HepG2 (cell line): ENCODE measurements at regions not wholly inside any gene's neighbourhood (a gene's known extent, or its start where the extent isn't known, plus 50 kb on each side); places are given as distances from the start of the nearest gene placed in this dataset.

Source experiments
- ATAC-seq: fragments of 200-7000 bp; cut with Tn5 transposase; 3 replicates; pipeline ENCODE4 v1.9.1; 2020; ENCODE audit warnings: mild to moderate bottlenecking, moderate library complexity
- BruUV-seq: library from RNA; stranded (reverse); fragments of 400-500 nt; replicated peaks from 2 replicates; lab custom pipeline; 2021; lab: Mats Ljungman, UMichigan
- CTCF ChIA-PET: fragments of 300-600 bp; formaldehyde crosslinking; extraction: SDS; loops from one replicate; lab custom pipeline; 2021; ENCODE audit warnings: low total read pairs, inconsistent platforms, low intra/inter-chr PET ratio; lab: Yijun Ruan, JAX
- POLR2A ChIA-PET: fragments of 350-600 bp; sonication (Branson Sonifier 250); formaldehyde crosslinking; loops from one replicate; lab custom pipeline; 2020; ENCODE audit warnings: antibody characterized with exemption, inconsistent platforms; lab: Yijun Ruan, JAX
- DNase-seq: peaks from one replicate; pipeline ENCODE4 v3.0.0-alpha.2; 2015; ENCODE audit warnings: low spot score
- FAIRE-seq: peaks from 3 replicates; lab custom pipeline; 2011; peaks lifted over from hg19 to GRCh38; lab: Jason Lieb, UNC
- H2AFZ ChIP-seq: one replicate; pipeline ENCODE4 v1.6.1; 2011; ENCODE audit warnings: low read length, inconsistent platforms
- H3K27ac ChIP-seq: fragments of 300-600 bp; 3 replicates; pipeline ENCODE4 v1.8.0; 2011; ENCODE audit warnings: mixed run types, mild to moderate bottlenecking, mixed read lengths, low read length, inconsistent platforms; ENCODE audit not compliant: insufficient read depth; ENCODE audit errors: extremely low read length
- H3K27me3 ChIP-seq, 2 experiments: fragments of 200-600 bp in 1 of 2; 2 replicates in 1 of 2; 3 replicates in 1 of 2; pipeline versions ENCODE4 v1.6.0 to v1.8.0; 2011; ENCODE audit warnings: low read length in 2 of 2, mild to moderate bottlenecking in 2 of 2, moderate library complexity in 2 of 2, inconsistent platforms in 1 of 2; ENCODE audit not compliant: insufficient read depth in 2 of 2, control insufficient read depth in 1 of 2
- H3K36me3 ChIP-seq, 2 experiments: fragments of 200-600 bp in 1 of 2; replicated peaks in 1 of 2; 2 replicates in 1 of 2; 3 replicates in 1 of 2; pipeline versions ENCODE4 v1.5.1 to v1.8.0; 2011; ENCODE audit warnings: low read length in 2 of 2, inconsistent platforms in 1 of 2; ENCODE audit not compliant: insufficient read depth in 2 of 2, control insufficient read depth in 1 of 2
- H3K4me1 ChIP-seq: 2 replicates; pipeline ENCODE4 v1.5.1; 2012; ENCODE audit warnings: low read length, inconsistent platforms; ENCODE audit not compliant: insufficient read depth
- H3K4me2 ChIP-seq: 2 replicates; pipeline ENCODE4 v1.6.0; 2011; ENCODE audit warnings: low read depth, low read length, inconsistent platforms
- H3K4me3 ChIP-seq, 3 experiments: fragments of 200-600 bp in 1 of 3; sonication (generic), shearing (Covaris generic) in 1 of 3; replicated peaks in 1 of 3; 2 replicates each; pipeline ENCODE4 v1.5.1; 2011 to 2016; ENCODE audit warnings: low read length in 3 of 3, inconsistent platforms in 2 of 3, low read depth in 2 of 3, mild to moderate bottlenecking in 2 of 3, control low read depth in 1 of 3, mixed read lengths in 1 of 3; ENCODE audit not compliant: insufficient read depth in 1 of 3
- H3K79me2 ChIP-seq: one replicate; pipeline ENCODE4 v1.6.1; 2011; ENCODE audit warnings: low read length, inconsistent platforms; ENCODE audit not compliant: insufficient read depth
- H3K9ac ChIP-seq: 2 replicates; pipeline ENCODE4 v1.6.0; 2011; ENCODE audit warnings: mild to moderate bottlenecking, low read depth, low read length, inconsistent platforms; ENCODE audit not compliant: insufficient read depth
- H3K9me3 ChIP-seq: 2 replicates; pipeline ENCODE4 v1.5.1; 2012; ENCODE audit warnings: mild to moderate bottlenecking, low read length
- H4K20me1 ChIP-seq: 2 replicates; pipeline ENCODE4 v1.6.0; 2011; ENCODE audit warnings: inconsistent platforms, mild to moderate bottlenecking, low read length, moderate library complexity; ENCODE audit not compliant: insufficient read depth
- ARID5B ChIP-seq: IDR thresholded peaks from 2 replicates; pipeline ENCODE4 v1.4.0; 2020; ENCODE audit warnings: mild to moderate bottlenecking, missing genetic modification reagents
- DNMT1 ChIP-seq: sonication (generic); formaldehyde crosslinking; IDR thresholded peaks from 2 replicates; pipeline ENCODE4 v1.5.1; 2020; ENCODE audit warnings: mild to moderate bottlenecking, missing genetic modification reagents
- RERE ChIP-seq: IDR thresholded peaks from 2 replicates; pipeline ENCODE4 v1.6.1; 2016; ENCODE audit warnings: low read depth, missing genetic modification reagents, missing compliant biosample characterization
- ZBTB1 ChIP-seq: sonication (generic); formaldehyde crosslinking; IDR thresholded peaks from 2 replicates; pipeline ENCODE4 v1.4.0; 2020; ENCODE audit warnings: missing genetic modification reagents, borderline replicate concordance
- ZNF547 ChIP-seq: sonication (generic); formaldehyde crosslinking; IDR thresholded peaks from 2 replicates; pipeline ENCODE4 v1.5.1; 2020; ENCODE audit warnings: mild to moderate bottlenecking, missing genetic modification reagents
- ZNF616 ChIP-seq: sonication (generic); formaldehyde crosslinking; IDR thresholded peaks from 2 replicates; pipeline ENCODE4 v1.5.0; 2020; ENCODE audit warnings: low read depth, mild to moderate bottlenecking, missing genetic modification reagents
- ZNF850 ChIP-seq: sonication (generic); formaldehyde crosslinking; conservative IDR thresholded peaks from 2 replicates; pipeline ENCODE4 v1.9.0; 2021; ENCODE audit warnings: mild to moderate bottlenecking, missing genetic modification reagents
- ZNF878 ChIP-seq: sonication (generic); formaldehyde crosslinking; IDR thresholded peaks from 2 replicates; pipeline ENCODE4 v1.8.1; 2023; ENCODE audit warnings: mild to moderate bottlenecking, missing genetic modification reagents, moderate library complexity
- WGBS: methylation state at CpG from one replicate; pipeline ENCODE4 v1.1.6; 2017; ENCODE audit warnings: low lambda C conversion rate; 5-methylcytosine and 5-hydroxymethylcytosine counted together
- in situ Hi-C: cut with HindIII; loops from 2 replicates; pipeline ENCODE4 v1.10.0; 2017; ENCODE audit warnings: low pct_unique_long_range_greater_than_20kb; ENCODE audit not compliant: extremely low pct_ligation_motif_present
- intact Hi-C: fragments of 100-400 bp; cut with micrococcal nuclease; formaldehyde crosslinking; loops from one replicate; pipeline ENCODE4 v1.10.0; 2022; ENCODE audit not compliant: unreplicated experiment
- TF ChIP-seq, protein P1 (sequence below): sonication (generic); formaldehyde crosslinking; conservative IDR thresholded peaks from 2 replicates; pipeline ENCODE4 v1.8.1; 2023; ENCODE audit warnings: missing genetic modification reagents

DNA sequence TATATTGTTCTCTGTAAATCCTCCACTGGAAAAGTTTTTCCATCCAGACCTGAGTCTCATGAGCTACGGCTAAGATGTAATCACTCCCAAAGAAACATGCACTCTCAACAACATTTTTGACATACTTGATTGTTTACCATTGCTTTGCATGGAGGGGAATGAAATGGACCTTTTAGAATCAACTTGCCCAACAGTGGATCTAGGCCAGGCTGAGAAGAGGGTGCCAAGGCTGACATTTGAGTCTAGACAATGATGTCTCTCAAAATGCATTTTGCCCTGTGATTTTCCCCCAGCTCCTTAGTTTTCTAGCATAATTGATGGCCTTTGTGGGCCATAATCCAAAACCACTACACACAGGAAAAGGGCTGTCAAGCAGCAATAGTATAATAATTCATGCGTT, 297.9 kb upstream of the KLF6 start:
- CTCF ChIA-PET, result no interaction called here
- BruUV-seq, result no TSS peak

More for the DNA sequence above, 297.9 kb upstream of the KLF6 start:
- Histone ChIP-seq H3K36me3 (no peaks in the 10 kb centered on the region), H3K9me3 (no peaks in the 10 kb centered on the region), H3K79me2 (no peaks in the 10 kb centered on the region), H3K9ac (no peak overlapping the region), H4K20me1 (no peaks in the 10 kb centered on the region), H2AFZ (no peak overlapping the region), H3K27me3 (peaks cover 0 to 18% of the 10 kb centered on the region in 2 experiments; a peak in 2 of 5 replicates), H3K4me2 (no peak overlapping the region), H3K4me1 (no peaks in the 10 kb centered on the region)
- FAIRE-seq (no peak), DNase-seq (no peak)
- WGBS, result 7% methylated on average over 2 of the region's 2 CpGs
- intact Hi-C loops, result no loop called here
- TF ChIP-seq ZNF850 (CRISPR knock-in tag) (no peak), ZNF616 (no peak), ZNF878 (CRISPR knock-in tag) (no peak), DNMT1 (no peak), ZBTB1 (CRISPR knock-in tag) (no peak), ZNF547 (CRISPR knock-in tag) (no peak), ARID5B (CRISPR knock-in tag) (no peak), RERE (CRISPR knock-in tag) (no peak)
- TF ChIP-seq, protein P1, sequence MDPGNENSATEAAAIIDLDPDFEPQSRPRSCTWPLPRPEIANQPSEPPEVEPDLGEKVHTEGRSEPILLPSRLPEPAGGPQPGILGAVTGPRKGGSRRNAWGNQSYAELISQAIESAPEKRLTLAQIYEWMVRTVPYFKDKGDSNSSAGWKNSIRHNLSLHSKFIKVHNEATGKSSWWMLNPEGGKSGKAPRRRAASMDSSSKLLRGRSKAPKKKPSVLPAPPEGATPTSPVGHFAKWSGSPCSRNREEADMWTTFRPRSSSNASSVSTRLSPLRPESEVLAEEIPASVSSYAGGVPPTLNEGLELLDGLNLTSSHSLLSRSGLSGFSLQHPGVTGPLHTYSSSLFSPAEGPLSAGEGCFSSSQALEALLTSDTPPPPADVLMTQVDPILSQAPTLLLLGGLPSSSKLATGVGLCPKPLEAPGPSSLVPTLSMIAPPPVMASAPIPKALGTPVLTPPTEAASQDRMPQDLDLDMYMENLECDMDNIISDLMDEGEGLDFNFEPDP (CRISPR knock-in tag), result no peak
- TF ChIP-seq, all 625 proteins: peak for 0
- Histone ChIP-seq H3K27ac (no peak overlapping the region), H3K4me3 (no peak overlapping the region)
- POLR2A ChIA-PET, result no interaction called here
- ATAC-seq, result no peak
- in situ Hi-C loops, result no loop called here
